Hypothalamus (tissue), 51 donors: ENCODE measurements at regions not wholly inside any gene's neighbourhood (a gene's known extent, or its start where the extent isn't known, plus 50 kb on each side); places are given as distances from the start of the nearest gene placed in this dataset.
"Not testable (repeated sequence)": the region's sequence is repeated elsewhere in the genome, so short reads cannot be mapped to it uniquely, and the experiment has no call there.

Source experiments
- DNase-seq, 51 donors: peaks; one replicate each; lab custom pipeline; 2025; lab: John Stamatoyannopoulos, UW

GRCh38 chr4:138113819-138114400, 128.2 kb downstream of the SLC7A11 start:
- no peak for DNase-seq

GRCh38 chr4:138112890-138113289, 129.3 kb downstream of the SLC7A11 start:
- not testable (repeated sequence) for DNase-seq

GRCh38 chr4:138112389-138112788, 129.8 kb downstream of the SLC7A11 start:
- DNase-seq: no peak

GRCh38 chr4:138111462-138112000, 130.6 kb downstream of the SLC7A11 start:
- no peak for DNase-seq

GRCh38 chr4:138110815-138111214, 131.3 kb downstream of the SLC7A11 start:
- DNase-seq: no peak

- DNase-seq: no peak
These were observed 135.1 kb downstream of the SLC7A11 start for GRCh38 chr4:138107023-138107422.

GRCh38 chr4:138105331-138105730, 136.8 kb downstream of the SLC7A11 start:
- DNase-seq: no peak

- DNase-seq: no peak
These were observed 137.9 kb downstream of the SLC7A11 start for GRCh38 chr4:138104284-138104680.

- no peak for DNase-seq
These were observed 138.4 kb downstream of the SLC7A11 start for GRCh38 chr4:138103597-138104283.

- no peak for DNase-seq
These were observed 142.8 kb downstream of the SLC7A11 start for GRCh38 chr4:138099385-138099784.

GRCh38 chr4:138097912-138098600, 144.1 kb downstream of the SLC7A11 start:
- no peak for DNase-seq

- DNase-seq: no peak
These were observed 145.6 kb downstream of the SLC7A11 start for GRCh38 chr4:138096384-138097062.

- no peak for DNase-seq
These were observed 146.8 kb downstream of the SLC7A11 start for GRCh38 chr4:138095378-138095777.

- no peak for DNase-seq
These were observed 150.1 kb downstream of the SLC7A11 start for GRCh38 chr4:138092060-138092459.

GRCh38 chr4:138090918-138091676, 151.1 kb downstream of the SLC7A11 start:
- DNase-seq: no peak

- DNase-seq: peak in 30 of 51 donors; percentile 1 to 82 (median 20)
These were observed 151.8 kb downstream of the SLC7A11 start for GRCh38 chr4:138090150-138090917.

- DNase-seq: no peak
These were observed 153.5 kb downstream of the SLC7A11 start for GRCh38 chr4:138088449-138089208.

- DNase-seq: no peak
These were observed 155.0 kb downstream of the SLC7A11 start for GRCh38 chr4:138087066-138087719.
